IPS-15b (cell line): ENCODE measurements at regions not wholly inside any gene's neighbourhood (a gene's known extent, or its start where the extent isn't known, plus 50 kb on each side); places are given as distances from the start of the nearest gene placed in this dataset.

Source experiments
- H3K27me3 ChIP-seq: one replicate; pipeline ENCODE4 v1.6.1; 2013; ENCODE audit warnings: low read length; ENCODE audit not compliant: control insufficient read depth, insufficient read depth
- H3K36me3 ChIP-seq: one replicate; pipeline ENCODE4 v1.6.1; 2013; ENCODE audit warnings: low read length; ENCODE audit not compliant: control insufficient read depth, insufficient read depth
- H3K4me1 ChIP-seq: one replicate; pipeline ENCODE4 v1.6.1; 2013; ENCODE audit warnings: mild to moderate bottlenecking, low read length; ENCODE audit not compliant: control insufficient read depth, insufficient read depth
- H3K4me3 ChIP-seq: one replicate; pipeline ENCODE4 v1.5.1; 2013; ENCODE audit warnings: low read depth, low read length
- H3K9ac ChIP-seq: one replicate; pipeline ENCODE4 v1.6.1; 2013; ENCODE audit warnings: low read depth, mild to moderate bottlenecking, low read length
- H3K9me3 ChIP-seq: one replicate; pipeline ENCODE4 v1.6.1; 2013; ENCODE audit warnings: mild to moderate bottlenecking, low read length; ENCODE audit not compliant: control insufficient read depth, insufficient read depth

GRCh38 chr20:57001126-57001767 lies 265.2 kb downstream of the BMP7 start:
- no peaks in the 10 kb centered on the region for H3K36me3 ChIP-seq
- peaks cover 8% of the 10 kb centered on the region for H3K9me3 ChIP-seq
- H3K4me3 ChIP-seq, result no peak overlapping the region
- peaks cover 51% of the 10 kb centered on the region for H3K27me3 ChIP-seq
- no peaks in the 10 kb centered on the region for H3K4me1 ChIP-seq
- no peak overlapping the region for H3K9ac ChIP-seq

- no peaks in the 10 kb centered on the region for H3K36me3 ChIP-seq
- no peak overlapping the region for H3K4me3 ChIP-seq
- H3K27me3 ChIP-seq, result peaks cover 51% of the 10 kb centered on the region
- peaks cover 8% of the 10 kb centered on the region for H3K9me3 ChIP-seq
- H3K9ac ChIP-seq, result no peak overlapping the region
- H3K4me1 ChIP-seq, result no peaks in the 10 kb centered on the region
These were observed 264.3 kb downstream of the BMP7 start for GRCh38 chr20:57002066-57002570.

GRCh38 chr20:57003012-57003411 lies 263.4 kb downstream of the BMP7 start:
- Histone ChIP-seq H3K4me1 (no peaks in the 10 kb centered on the region), H3K4me3 (peak overlapping the region; percentile 13), H3K9ac (no peak overlapping the region), H3K36me3 (no peaks in the 10 kb centered on the region), H3K27me3 (peaks cover 51% of the 10 kb centered on the region), H3K9me3 (peaks cover 8% of the 10 kb centered on the region)

- Histone ChIP-seq H3K9me3 (no peaks in the 10 kb centered on the region), H3K27me3 (peaks cover 49% of the 10 kb centered on the region), H3K4me1 (no peaks in the 10 kb centered on the region), H3K9ac (no peak overlapping the region), H3K4me3 (no peak overlapping the region), H3K36me3 (no peaks in the 10 kb centered on the region)
These were observed 262.0 kb downstream of the BMP7 start for GRCh38 chr20:57004416-57004815.

- H3K4me3 ChIP-seq, result no peak overlapping the region
- no peaks in the 10 kb centered on the region for H3K36me3 ChIP-seq
- no peaks in the 10 kb centered on the region for H3K4me1 ChIP-seq
- peaks cover 46% of the 10 kb centered on the region for H3K27me3 ChIP-seq
- no peaks in the 10 kb centered on the region for H3K9me3 ChIP-seq
- H3K9ac ChIP-seq, result no peak overlapping the region
These were observed 261.2 kb downstream of the BMP7 start for GRCh38 chr20:57004951-57005933.

GRCh38 chr20:57006411-57007170 lies 259.9 kb downstream of the BMP7 start:
- Histone ChIP-seq H3K27me3 (peaks cover 33% of the 10 kb centered on the region), H3K36me3 (no peaks in the 10 kb centered on the region), H3K4me3 (no peak overlapping the region), H3K4me1 (no peaks in the 10 kb centered on the region), H3K9ac (no peak overlapping the region), H3K9me3 (no peaks in the 10 kb centered on the region)

GRCh38 chr20:57007171-57007540 lies 259.3 kb downstream of the BMP7 start:
- Histone ChIP-seq H3K36me3 (no peaks in the 10 kb centered on the region), H3K27me3 (peaks cover 28% of the 10 kb centered on the region), H3K9me3 (no peaks in the 10 kb centered on the region), H3K4me3 (no peak overlapping the region), H3K9ac (no peak overlapping the region), H3K4me1 (no peaks in the 10 kb centered on the region)

GRCh38 chr20:57008217-57008616 lies 258.2 kb downstream of the BMP7 start:
- Histone ChIP-seq H3K9me3 (no peaks in the 10 kb centered on the region), H3K27me3 (peaks cover 25% of the 10 kb centered on the region), H3K9ac (no peak overlapping the region), H3K4me3 (no peak overlapping the region), H3K36me3 (no peaks in the 10 kb centered on the region), H3K4me1 (no peaks in the 10 kb centered on the region)

- Histone ChIP-seq H3K4me1 (no peaks in the 10 kb centered on the region), H3K9me3 (no peaks in the 10 kb centered on the region), H3K27me3 (peaks cover 26% of the 10 kb centered on the region), H3K4me3 (no peak overlapping the region), H3K9ac (no peak overlapping the region), H3K36me3 (no peaks in the 10 kb centered on the region)
These were observed 257.1 kb downstream of the BMP7 start for GRCh38 chr20:57009355-57009754.

GRCh38 chr20:57009775-57010174 lies 256.7 kb downstream of the BMP7 start:
- Histone ChIP-seq H3K27me3 (peaks cover 26% of the 10 kb centered on the region), H3K9me3 (no peaks in the 10 kb centered on the region), H3K9ac (no peak overlapping the region), H3K4me1 (no peaks in the 10 kb centered on the region), H3K36me3 (no peaks in the 10 kb centered on the region), H3K4me3 (no peak overlapping the region)

- Histone ChIP-seq H3K9ac (no peak overlapping the region), H3K4me3 (no peak overlapping the region), H3K4me1 (peaks cover 4% of the 10 kb centered on the region), H3K27me3 (peaks cover 29% of the 10 kb centered on the region), H3K9me3 (no peaks in the 10 kb centered on the region), H3K36me3 (no peaks in the 10 kb centered on the region)
These were observed 253.8 kb downstream of the BMP7 start for GRCh38 chr20:57012691-57013090.
